H1 (cell line): ENCODE measurements at regions not wholly inside any gene's neighbourhood (a gene's known extent, or its start where the extent isn't known, plus 50 kb on each side); places are given as distances from the start of the nearest gene placed in this dataset.

Experiments
- CTCF ChIA-PET: fragments of 300-600 bp; sonication (Branson Sonifier 250); formaldehyde crosslinking; loops from one replicate; lab custom pipeline; 2021; ENCODE audit not compliant: partially characterized antibody; lab: Charles Lee
- POLR2A ChIA-PET: fragments of 300-600 bp; sonication (Branson Sonifier 250); formaldehyde crosslinking; loops from one replicate; lab custom pipeline; 2021; ENCODE audit warnings: inconsistent platforms; ENCODE audit not compliant: partially characterized antibody; lab: Charles Lee
- DNase-seq, 2 experiments: peaks; one replicate each; pipeline versions ENCODE4 v3.0.0 to v3.0.0-alpha.2; 2010 to 2022; ENCODE audit warnings: low spot score in 2 of 2, low read depth in 1 of 2, mixed read lengths in 1 of 2
- FAIRE-seq: peaks from 2 replicates; lab custom pipeline; 2011; peaks lifted over from hg19 to GRCh38; lab: Jason Lieb, UNC
- H2AFZ ChIP-seq: 2 replicates; pipeline ENCODE4 v1.8.1; 2012; ENCODE audit warnings: low read length, inconsistent platforms
- H2AK5ac ChIP-seq: 2 replicates; pipeline ENCODE4 v1.6.1; 2013; ENCODE audit warnings: low read depth, low read length
- H2BK120ac ChIP-seq: replicated peaks from 2 replicates; pipeline ENCODE3; 2013; ENCODE audit warnings: low read depth, low read length, inconsistent platforms
- H2BK12ac ChIP-seq: 2 replicates; pipeline ENCODE4 v1.6.1; 2013; ENCODE audit warnings: low read depth, low read length
- H2BK15ac ChIP-seq: 2 replicates; pipeline ENCODE4 v1.6.1; 2013; ENCODE audit warnings: low read length
- H2BK20ac ChIP-seq: 2 replicates; pipeline ENCODE4 v1.6.1; 2013; ENCODE audit warnings: low read length
- H2BK5ac ChIP-seq: 2 replicates; pipeline ENCODE4 v1.6.1; 2013; ENCODE audit warnings: low read depth, low read length
- H3K14ac ChIP-seq: 2 replicates; pipeline ENCODE4 v1.6.1; 2013; ENCODE audit warnings: inconsistent platforms; ENCODE audit not compliant: insufficient read length
- H3K18ac ChIP-seq: 2 replicates; pipeline ENCODE4 v1.6.1; 2013; ENCODE audit warnings: low read length; ENCODE audit errors: extremely low read depth
- H3K23ac ChIP-seq: 2 replicates; pipeline ENCODE4 v1.6.1; 2013; ENCODE audit warnings: inconsistent platforms; ENCODE audit not compliant: insufficient read length
- H3K23me2 ChIP-seq: 2 replicates; pipeline ENCODE4 v1.6.1; 2013; ENCODE audit warnings: low read depth, low read length
- H3K27ac ChIP-seq: 2 replicates; pipeline ENCODE4 v1.6.1; 2011; ENCODE audit warnings: low read depth, low read length, inconsistent platforms
- H3K27me3 ChIP-seq, 4 experiments: replicated peaks in 1 of 4; 1 replicate in 1 of 4; 2 replicates in 3 of 4; pipeline versions ENCODE4 v1.6.1 to v1.8.1; 2011 to 2013; ENCODE audit warnings: low read length in 3 of 4, mild to moderate bottlenecking in 3 of 4, inconsistent platforms in 2 of 4, mixed read lengths in 2 of 4, moderate library complexity in 1 of 4; ENCODE audit not compliant: control insufficient read depth in 3 of 4, insufficient read depth in 3 of 4; ENCODE audit errors: extremely low read depth in 1 of 4
- H3K36me3 ChIP-seq, 4 experiments: 2 replicates each; pipeline versions ENCODE4 v1.6.1 to v1.8.1; 2011 to 2013; ENCODE audit warnings: mild to moderate bottlenecking in 4 of 4, low read length in 3 of 4, moderate library complexity in 2 of 4, control low read depth in 1 of 4, inconsistent platforms in 1 of 4; ENCODE audit not compliant: insufficient read depth in 4 of 4, control insufficient read depth in 2 of 4
- H3K4ac ChIP-seq: replicated peaks from 2 replicates; pipeline ENCODE3; 2013; ENCODE audit warnings: low read length, low read depth, mixed read lengths, inconsistent platforms; ENCODE audit not compliant: insufficient read length
- H3K4me1 ChIP-seq, 4 experiments: replicated peaks in 1 of 4; 1 replicate in 1 of 4; 2 replicates in 3 of 4; pipeline versions ENCODE4 v1.6.1 to v1.8.1; 2011 to 2013; ENCODE audit warnings: low read length in 3 of 4, inconsistent platforms in 2 of 4, mixed read lengths in 1 of 4; ENCODE audit not compliant: insufficient read depth in 4 of 4, control insufficient read depth in 3 of 4
- H3K4me2 ChIP-seq, 2 experiments: 2 replicates each; pipeline versions ENCODE4 v1.6.1 to v1.8.1; 2011 to 2013; ENCODE audit warnings: low read depth in 2 of 2, low read length in 2 of 2, control low read depth in 1 of 2, inconsistent platforms in 1 of 2, mild to moderate bottlenecking in 1 of 2; ENCODE audit not compliant: insufficient read depth in 1 of 2
- H3K4me3 ChIP-seq, 4 experiments: fragments of 200-600, 300-600 bp in 1 of 4; sonication (generic), shearing (Covaris generic), sonication (Bioruptor Twin) in 1 of 4; 2 replicates each; pipeline versions ENCODE4 v1.5.1 to v1.8.1; 2011 to 2016; ENCODE audit warnings: low read length in 4 of 4, low read depth in 3 of 4, control low read depth in 2 of 4, inconsistent platforms in 2 of 4, mild to moderate bottlenecking in 2 of 4, mixed read lengths in 1 of 4, moderate library complexity in 1 of 4; ENCODE audit not compliant: insufficient read depth in 2 of 4; ENCODE audit errors: extremely low read depth in 1 of 4
- H3K56ac ChIP-seq: replicated peaks from 2 replicates; pipeline ENCODE3; 2013; ENCODE audit warnings: low read depth, mild to moderate bottlenecking, mixed read lengths, low read length, inconsistent platforms; ENCODE audit not compliant: insufficient read length
- H3K79me1 ChIP-seq: 2 replicates; pipeline ENCODE4 v1.6.1; 2013; ENCODE audit warnings: low read depth, low read length, control low read depth
- H3K79me2 ChIP-seq, 2 experiments: 2 replicates each; pipeline versions ENCODE4 v1.6.1 to v1.8.1; 2012 to 2013; ENCODE audit warnings: low read length in 2 of 2, mild to moderate bottlenecking in 2 of 2, inconsistent platforms in 1 of 2; ENCODE audit not compliant: insufficient read depth in 2 of 2, control insufficient read depth in 1 of 2
- H3K9ac ChIP-seq, 4 experiments: replicated peaks in 1 of 4; 1 replicate in 1 of 4; 2 replicates in 3 of 4; pipeline versions ENCODE4 v1.6.1 to v1.8.1; 2011 to 2013; ENCODE audit warnings: low read depth in 3 of 4, low read length in 3 of 4, control low read depth in 2 of 4, mild to moderate bottlenecking in 2 of 4, moderate library complexity in 2 of 4, inconsistent platforms in 1 of 4; ENCODE audit errors: extremely low read depth in 1 of 4
- H3K9me3 ChIP-seq, 2 experiments: 2 replicates each; pipeline versions ENCODE4 v1.6.1 to v1.8.1; 2012 to 2013; ENCODE audit warnings: mild to moderate bottlenecking in 2 of 2, moderate library complexity in 2 of 2, control low read depth in 1 of 2, inconsistent platforms in 1 of 2, low read depth in 1 of 2, low read length in 1 of 2, mixed read lengths in 1 of 2; ENCODE audit not compliant: insufficient read depth in 2 of 2
- H4K20me1 ChIP-seq, 2 experiments: replicated peaks in 1 of 2; 2 replicates each; pipeline versions ENCODE3 to v1.8.1; 2011 to 2013; ENCODE audit warnings: inconsistent platforms in 2 of 2, low read length in 2 of 2, mild to moderate bottlenecking in 1 of 2; ENCODE audit not compliant: insufficient read depth in 2 of 2, control insufficient read depth in 1 of 2
- H4K5ac ChIP-seq: 2 replicates; pipeline ENCODE4 v1.6.1; 2013; ENCODE audit warnings: low read length, low read depth, mixed read lengths, inconsistent platforms; ENCODE audit not compliant: insufficient read length
- H4K8ac ChIP-seq: 2 replicates; pipeline ENCODE4 v1.8.0; 2013; ENCODE audit warnings: mild to moderate bottlenecking, moderate library complexity, low read length, inconsistent platforms; ENCODE audit not compliant: insufficient read depth; ENCODE audit errors: extremely low read depth
- H4K91ac ChIP-seq: replicated peaks from 2 replicates; pipeline ENCODE3; 2013; ENCODE audit warnings: low read length, mixed read lengths, inconsistent platforms; ENCODE audit not compliant: insufficient read length
- CREB1 ChIP-seq: IDR thresholded peaks from 2 replicates; pipeline ENCODE4 v1.6.1; 2012; ENCODE audit warnings: inconsistent platforms
- CTBP2 ChIP-seq: IDR thresholded peaks from 2 replicates; pipeline ENCODE4 v1.7.0; 2011; ENCODE audit warnings: borderline replicate concordance, mild to moderate bottlenecking, moderate library complexity, mixed read lengths, low read length; ENCODE audit not compliant: insufficient read depth, insufficient read length
- GTF2F1 ChIP-seq: IDR thresholded peaks from 2 replicates; pipeline ENCODE4 v1.6.1; 2012; ENCODE audit warnings: low read depth, low read length, improper control_type of control experiment, borderline replicate concordance
- HDAC6 ChIP-seq: IDR thresholded peaks from one replicate; pipeline ENCODE4 v1.7.1; 2012; ENCODE audit warnings: low read depth, mild to moderate bottlenecking, inconsistent platforms, low read length, moderate library complexity
- KDM4A ChIP-seq: IDR thresholded peaks from one replicate; pipeline ENCODE4 v1.7.1; 2012; ENCODE audit warnings: low read depth, mild to moderate bottlenecking, moderate library complexity, low read length, inconsistent platforms; ENCODE audit not compliant: severe bottlenecking
- KDM5A ChIP-seq: fragments of 200-600 bp; IDR thresholded peaks from 2 replicates; pipeline ENCODE4 v1.7.1; 2012; ENCODE audit warnings: mild to moderate bottlenecking, low read length, inconsistent platforms, mixed read lengths
- NANOG ChIP-seq: IDR thresholded peaks from 2 replicates; pipeline ENCODE4 v1.6.1; 2011; ENCODE audit warnings: low read length, low read depth, mild to moderate bottlenecking, inconsistent platforms; ENCODE audit not compliant: insufficient read depth, poor library complexity, severe bottlenecking
- WGBS, 2 experiments: shearing (Covaris generic) in 1 of 2; methylation state at CpG; one replicate each; pipeline versions ENCODE4 v1.1.6 to v1.1.7; 2013 to 2015; ENCODE audit warnings: low lambda C conversion rate in 2 of 2, mixed read lengths in 2 of 2, inconsistent platforms in 1 of 2, low coverage in 1 of 2, missing lambda C conversion rate in 1 of 2; ENCODE audit not compliant: insufficient replicate concordance in 2 of 2, insufficient coverage in 1 of 2, insufficient read length in 1 of 2; ENCODE audit errors: extremely low coverage in 1 of 2, missing lambda C conversion rate in 1 of 2; 5-methylcytosine and 5-hydroxymethylcytosine counted together

- 96% methylated on average over 3 of the region's 3 CpGs; no CpG with 5 or more reads in 1 of the 2 experiments for WGBS, 2 experiments
- TF ChIP-seq KDM5A (no peak), HDAC6 (no peak), NANOG (no peak), KDM4A (no peak), GTF2F1 (no peak), CTBP2 (no peak), CREB1 (no peak)
Measured at GRCh38 chr13:73173279-73173811, 114.5 kb downstream of the KLF5 start.

More at GRCh38 chr13:73173279-73173811, 114.5 kb downstream of the KLF5 start:
- Histone ChIP-seq H2BK15ac (no peak overlapping the region), H3K4ac (no peak overlapping the region), H2BK20ac (no peak overlapping the region), H3K23ac (no peak overlapping the region), H3K9me3 (no peaks in the 10 kb centered on the region), H4K5ac (no peak overlapping the region), H3K4me3 (no peak overlapping the region), H4K8ac (no peak overlapping the region), H3K27ac (no peak overlapping the region), H4K20me1 (no peaks in the 10 kb centered on the region), H2BK120ac (no peak overlapping the region), H2BK12ac (no peak overlapping the region), H3K9ac (no peak overlapping the region), H3K4me2 (no peak overlapping the region), H2BK5ac (no peak overlapping the region), H3K4me1 (peaks cover 0 to 8% (median 3%) of the 10 kb centered on the region in 4 experiments; a peak in 4 of 7 replicates), H3K36me3 (no peaks in the 10 kb centered on the region), H4K91ac (no peak overlapping the region), H3K79me1 (no peaks in the 10 kb centered on the region), H3K23me2 (no peaks in the 10 kb centered on the region), H2AFZ (no peak overlapping the region), H3K56ac (no peak overlapping the region), H3K79me2 (no peaks in the 10 kb centered on the region), H3K27me3 (no peaks in the 10 kb centered on the region), H3K18ac (no peak overlapping the region), H2AK5ac (no peak overlapping the region), H3K14ac (no peak overlapping the region)
- DNase-seq = no peak
- ChIA-PET CTCF (interaction anchor here (1.2 kb wide), 1 partner anchor 28 kb away, joined by 3 read pairs; no protein-coding TSS in a partner anchor), POLR2A (no interaction called here)
- FAIRE-seq = no peak
